ENCODE measurements at regions not wholly inside any gene's neighbourhood (a gene's known extent, or its start where the extent isn't known, plus 50 kb on each side); places are given as distances from the start of the nearest gene placed in this dataset.
"Not testable (repeated sequence)": the region's sequence is repeated elsewhere in the genome, so short reads cannot be mapped to it uniquely, and the experiment has no call there.

DNA sequence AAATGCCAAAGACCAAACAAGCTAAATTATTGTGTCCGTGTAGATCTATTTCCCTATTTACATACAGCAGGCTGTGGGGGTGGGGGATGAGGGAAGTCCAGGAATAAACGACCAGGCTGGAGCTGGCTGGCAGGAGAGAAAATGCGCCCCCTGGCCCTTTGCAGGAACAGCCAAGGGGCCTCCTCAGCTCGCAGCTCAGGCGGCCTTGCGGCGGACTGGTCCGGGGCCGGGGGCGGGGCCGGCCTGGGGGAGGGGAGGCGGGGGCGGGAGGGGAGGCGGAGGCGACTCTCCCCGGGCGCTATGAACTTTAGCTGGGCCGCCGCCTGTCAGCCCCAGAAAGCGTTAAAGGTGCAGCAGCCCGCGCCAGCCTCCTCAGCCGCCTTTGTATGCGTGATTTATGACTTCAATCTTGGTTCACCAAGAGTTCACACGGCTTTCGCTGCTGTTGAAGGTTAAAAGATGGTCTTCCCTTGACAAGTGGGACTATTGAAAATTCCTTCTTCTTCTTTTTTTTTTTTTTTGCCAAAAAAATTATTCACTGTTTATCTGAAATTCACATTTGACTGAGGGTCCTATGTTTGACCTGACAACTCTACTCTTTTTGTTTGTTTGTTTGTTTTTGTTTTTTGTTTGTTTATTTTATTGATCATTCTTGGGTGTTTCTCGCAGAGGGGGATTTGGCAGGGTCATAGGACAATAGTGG, 967.0 kb upstream of the DEFB115 start:
- H3K36me3 ChIP-seq (ENCODE audit: control insufficient read depth in 2 of 2, insufficient read depth in 2 of 2, low read length in 1 of 2); H3K4me1 ChIP-seq (ENCODE audit: control insufficient read depth in 2 of 2, insufficient read depth in 2 of 2, low read length in 2 of 2); H3K9me3 ChIP-seq (ENCODE audit: control insufficient read depth in 2 of 2, insufficient read depth in 1 of 2, low read length in 1 of 2); DNase-seq (ENCODE audit: low read depth in 6 of 9, low spot score in 9 of 9); H3K27me3 ChIP-seq (ENCODE audit: control insufficient read depth in 2 of 2, insufficient read depth in 1 of 2, low read length in 1 of 2): not testable (repeated sequence)
- Histone ChIP-seq H3K27ac (ENCODE audit: low read depth in 1 of 2, low read length in 1 of 2) (peak overlapping the region in 1 of 2 donors; percentile 74), H3K4me3 (ENCODE audit: low read length in 2 of 2) (peak overlapping the region in 1 of 2 donors; percentile 45)
- WGBS = 6% methylated on average over 27 of the region's 27 CpGs

DNA sequence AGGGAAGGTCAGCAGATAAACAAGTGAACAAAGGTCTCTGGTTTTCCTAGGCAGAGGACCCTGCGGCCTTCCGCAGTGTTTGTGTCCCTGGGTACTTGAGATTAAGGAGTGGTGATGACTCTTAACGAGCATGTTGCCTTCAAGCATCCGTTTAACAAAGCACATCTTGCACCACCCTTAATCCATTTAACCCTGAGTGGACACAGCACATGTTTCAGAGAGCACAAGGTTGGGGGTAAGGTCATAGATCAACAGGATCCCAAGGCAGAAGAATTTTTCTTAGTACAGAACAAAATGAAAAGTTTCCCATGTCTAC, 966.4 kb upstream of the DEFB115 start:
- H3K4me3 ChIP-seq (ENCODE audit: low read length in 2 of 2); DNase-seq (ENCODE audit: low read depth in 6 of 9, low spot score in 9 of 9); H3K27me3 ChIP-seq (ENCODE audit: control insufficient read depth in 2 of 2, insufficient read depth in 1 of 2, low read length in 1 of 2); H3K4me1 ChIP-seq (ENCODE audit: control insufficient read depth in 2 of 2, insufficient read depth in 2 of 2, low read length in 2 of 2); H3K9me3 ChIP-seq (ENCODE audit: control insufficient read depth in 2 of 2, insufficient read depth in 1 of 2, low read length in 1 of 2); H3K27ac ChIP-seq (ENCODE audit: low read depth in 1 of 2, low read length in 1 of 2); H3K36me3 ChIP-seq (ENCODE audit: control insufficient read depth in 2 of 2, insufficient read depth in 2 of 2, low read length in 1 of 2): not testable (repeated sequence)
- 68% methylated on average over 3 of the region's 4 CpGs for WGBS

DNA sequence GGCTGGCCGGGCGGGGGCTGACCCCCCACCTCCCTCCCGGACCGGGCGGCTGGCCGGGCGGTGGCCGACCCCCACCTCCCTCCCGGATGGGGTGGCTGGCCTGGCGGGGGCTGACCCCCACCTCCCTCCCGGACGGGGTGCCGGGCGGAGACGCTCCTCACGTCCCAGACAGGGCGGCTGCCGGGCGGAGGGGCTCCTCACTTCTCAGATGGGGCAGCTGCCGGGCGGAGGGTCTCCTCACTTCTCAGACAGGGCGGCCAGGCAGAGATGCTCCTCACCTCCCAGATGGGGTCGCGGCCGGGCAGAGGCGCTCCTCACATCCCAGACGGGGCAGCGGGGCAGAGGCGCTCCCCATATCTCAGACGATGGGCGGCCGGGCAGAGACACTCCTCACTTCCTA, 965.8 kb upstream of the DEFB115 start:
- not testable (repeated sequence) for H3K27ac ChIP-seq (ENCODE audit: low read depth in 1 of 2, low read length in 1 of 2); H3K36me3 ChIP-seq (ENCODE audit: control insufficient read depth in 2 of 2, insufficient read depth in 2 of 2, low read length in 1 of 2); H3K4me1 ChIP-seq (ENCODE audit: control insufficient read depth in 2 of 2, insufficient read depth in 2 of 2, low read length in 2 of 2); H3K4me3 ChIP-seq (ENCODE audit: low read length in 2 of 2); H3K9me3 ChIP-seq (ENCODE audit: control insufficient read depth in 2 of 2, insufficient read depth in 1 of 2, low read length in 1 of 2); DNase-seq (ENCODE audit: low read depth in 6 of 9, low spot score in 9 of 9); H3K27me3 ChIP-seq (ENCODE audit: control insufficient read depth in 2 of 2, insufficient read depth in 1 of 2, low read length in 1 of 2)
- 99% methylated on average over 32 of the region's 32 CpGs for WGBS

DNA sequence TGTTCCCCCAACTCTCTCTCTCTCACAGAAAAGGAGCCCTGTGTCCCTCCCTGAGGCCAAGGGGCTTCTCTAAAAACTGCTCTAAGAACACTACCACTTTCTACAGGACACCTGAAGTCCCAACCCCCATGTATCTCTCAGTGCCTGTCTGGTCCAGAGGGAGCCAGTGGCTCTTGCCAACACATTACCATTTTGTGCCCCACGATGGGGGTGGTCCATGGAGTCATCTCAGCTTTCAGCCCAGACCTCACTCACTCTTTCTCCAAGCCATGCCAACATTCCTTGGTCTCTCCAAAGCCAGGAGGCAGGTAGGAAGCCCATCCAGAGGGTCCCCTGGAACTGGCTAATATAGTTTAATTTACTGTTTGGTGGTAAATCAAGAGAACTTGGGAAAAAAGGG, 962.1 kb upstream of the DEFB115 start:
- H3K36me3 ChIP-seq (ENCODE audit: control insufficient read depth in 2 of 2, insufficient read depth in 2 of 2, low read length in 1 of 2); DNase-seq (ENCODE audit: low read depth in 6 of 9, low spot score in 9 of 9); H3K4me3 ChIP-seq (ENCODE audit: low read length in 2 of 2); H3K4me1 ChIP-seq (ENCODE audit: control insufficient read depth in 2 of 2, insufficient read depth in 2 of 2, low read length in 2 of 2); H3K27me3 ChIP-seq (ENCODE audit: control insufficient read depth in 2 of 2, insufficient read depth in 1 of 2, low read length in 1 of 2); H3K9me3 ChIP-seq (ENCODE audit: control insufficient read depth in 2 of 2, insufficient read depth in 1 of 2, low read length in 1 of 2); H3K27ac ChIP-seq (ENCODE audit: low read depth in 1 of 2, low read length in 1 of 2): not testable (repeated sequence)
- WGBS = 76% methylated on average over 1 of the region's 1 CpG

DNA sequence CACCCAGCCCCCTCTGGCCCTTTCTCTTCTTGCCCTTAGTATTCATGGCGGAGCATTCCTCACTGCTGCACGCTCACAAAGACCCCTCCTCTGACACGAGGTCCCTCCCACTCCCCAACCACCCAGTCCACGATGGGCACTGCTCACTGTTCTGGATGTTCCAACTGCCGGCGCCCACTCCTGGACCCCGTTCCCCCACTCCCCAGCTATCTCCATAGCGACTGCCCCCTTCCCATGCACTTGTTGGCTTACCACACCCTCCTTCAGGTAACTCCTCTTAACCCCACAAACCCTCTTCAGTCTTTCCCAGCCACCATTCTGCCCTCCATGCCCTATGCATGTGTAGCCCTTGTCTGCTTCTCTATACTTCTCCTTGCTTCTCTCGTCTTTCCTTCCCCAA, 961.5 kb upstream of the DEFB115 start:
- not testable (repeated sequence) for H3K36me3 ChIP-seq (ENCODE audit: control insufficient read depth in 2 of 2, insufficient read depth in 2 of 2, low read length in 1 of 2); H3K27ac ChIP-seq (ENCODE audit: low read depth in 1 of 2, low read length in 1 of 2); DNase-seq (ENCODE audit: low read depth in 6 of 9, low spot score in 9 of 9); H3K27me3 ChIP-seq (ENCODE audit: control insufficient read depth in 2 of 2, insufficient read depth in 1 of 2, low read length in 1 of 2); H3K4me3 ChIP-seq (ENCODE audit: low read length in 2 of 2); H3K4me1 ChIP-seq (ENCODE audit: control insufficient read depth in 2 of 2, insufficient read depth in 2 of 2, low read length in 2 of 2); H3K9me3 ChIP-seq (ENCODE audit: control insufficient read depth in 2 of 2, insufficient read depth in 1 of 2, low read length in 1 of 2)
- WGBS = 95% methylated on average over 6 of the region's 9 CpGs

DNA sequence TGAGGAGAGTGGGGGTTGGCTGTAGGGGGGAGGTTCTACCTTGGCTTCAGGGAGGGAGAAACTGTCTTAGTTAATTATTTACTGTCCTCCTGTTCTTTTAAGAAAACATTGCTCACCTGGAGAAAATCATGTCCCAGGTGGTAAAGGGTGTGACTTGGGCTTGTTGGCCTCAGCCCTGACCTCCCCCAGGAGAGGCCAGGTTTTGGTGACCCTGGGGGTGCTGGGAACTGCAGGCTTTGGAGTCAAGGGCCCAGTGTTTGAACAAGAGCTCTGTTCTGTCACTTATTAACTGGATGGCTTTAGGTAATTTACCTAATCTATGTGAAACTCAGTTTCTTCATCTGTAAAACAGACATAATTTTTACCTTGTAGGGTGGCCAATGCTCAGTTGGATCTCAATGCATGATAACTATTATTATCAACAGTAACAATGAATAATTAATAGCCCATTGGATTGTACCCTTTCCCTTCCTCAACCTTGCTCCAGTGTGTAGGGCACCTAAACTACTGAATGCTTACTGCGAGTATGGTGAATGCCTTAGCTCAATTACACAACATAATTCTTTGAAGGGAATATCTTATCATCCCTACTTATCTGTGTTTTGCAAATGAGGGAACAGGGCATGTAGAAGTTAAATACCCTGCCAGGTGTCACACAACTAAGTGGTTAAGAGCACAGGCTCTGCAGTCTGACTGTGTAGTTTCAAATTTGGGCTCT, 959.4 kb upstream of the DEFB115 start:
- DNase-seq (ENCODE audit: low read depth in 6 of 9, low spot score in 9 of 9); H3K4me3 ChIP-seq (ENCODE audit: low read length in 2 of 2); H3K4me1 ChIP-seq (ENCODE audit: control insufficient read depth in 2 of 2, insufficient read depth in 2 of 2, low read length in 2 of 2); H3K9me3 ChIP-seq (ENCODE audit: control insufficient read depth in 2 of 2, insufficient read depth in 1 of 2, low read length in 1 of 2); H3K27ac ChIP-seq (ENCODE audit: low read depth in 1 of 2, low read length in 1 of 2); H3K27me3 ChIP-seq (ENCODE audit: control insufficient read depth in 2 of 2, insufficient read depth in 1 of 2, low read length in 1 of 2); H3K36me3 ChIP-seq (ENCODE audit: control insufficient read depth in 2 of 2, insufficient read depth in 2 of 2, low read length in 1 of 2): not testable (repeated sequence)
- 80% methylated on average over 1 of the region's 1 CpG for WGBS

DNA sequence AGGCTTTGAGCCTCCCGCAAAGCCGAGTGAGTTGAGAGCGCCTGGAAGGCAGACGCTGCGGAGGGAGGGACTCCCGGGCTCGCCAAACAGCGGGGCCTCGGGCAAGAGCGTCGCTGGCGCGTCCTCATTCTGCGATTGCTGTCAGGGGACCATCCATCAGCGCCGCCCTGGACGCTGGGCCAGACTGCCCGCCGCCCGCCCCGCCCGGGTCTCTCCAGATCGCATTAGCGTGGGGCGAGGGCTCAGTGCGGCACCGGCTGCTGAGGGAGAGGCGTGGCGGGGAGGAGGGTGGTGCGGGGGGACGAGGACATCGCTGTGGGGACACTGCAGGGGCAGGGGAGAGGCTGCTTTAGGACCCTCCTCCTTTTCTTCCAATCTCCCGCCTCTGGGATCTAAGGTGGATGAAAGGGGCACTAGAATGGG, 957.2 kb upstream of the DEFB115 start:
- H3K27me3 ChIP-seq (ENCODE audit: control insufficient read depth in 2 of 2, insufficient read depth in 1 of 2, low read length in 1 of 2); H3K9me3 ChIP-seq (ENCODE audit: control insufficient read depth in 2 of 2, insufficient read depth in 1 of 2, low read length in 1 of 2); H3K36me3 ChIP-seq (ENCODE audit: control insufficient read depth in 2 of 2, insufficient read depth in 2 of 2, low read length in 1 of 2); DNase-seq (ENCODE audit: low read depth in 6 of 9, low spot score in 9 of 9); H3K4me3 ChIP-seq (ENCODE audit: low read length in 2 of 2); H3K4me1 ChIP-seq (ENCODE audit: control insufficient read depth in 2 of 2, insufficient read depth in 2 of 2, low read length in 2 of 2); H3K27ac ChIP-seq (ENCODE audit: low read depth in 1 of 2, low read length in 1 of 2): not testable (repeated sequence)
- 8% methylated on average over 33 of the region's 33 CpGs for WGBS

DNA sequence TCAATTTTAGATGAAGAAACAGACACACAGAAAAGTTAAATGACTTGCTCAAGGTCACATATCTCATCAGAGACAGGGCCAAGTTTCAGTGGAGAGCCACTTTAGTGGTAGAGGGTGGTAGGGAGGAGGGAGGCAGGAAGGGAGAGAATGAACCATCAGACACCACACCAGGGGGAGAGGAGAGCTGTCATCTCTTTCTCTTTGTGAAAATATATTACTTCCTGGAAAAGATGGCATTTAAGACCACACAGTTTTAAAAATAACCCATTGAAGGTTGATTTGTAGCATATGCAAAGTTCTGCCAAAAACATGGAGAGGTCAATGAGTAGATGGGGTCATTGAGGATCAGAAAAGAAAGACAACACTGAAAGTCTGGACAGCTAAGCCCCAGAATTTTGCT, 954.7 kb upstream of the DEFB115 start:
- H3K27ac ChIP-seq (ENCODE audit: low read depth in 1 of 2, low read length in 1 of 2); H3K4me1 ChIP-seq (ENCODE audit: control insufficient read depth in 2 of 2, insufficient read depth in 2 of 2, low read length in 2 of 2); H3K27me3 ChIP-seq (ENCODE audit: control insufficient read depth in 2 of 2, insufficient read depth in 1 of 2, low read length in 1 of 2); H3K9me3 ChIP-seq (ENCODE audit: control insufficient read depth in 2 of 2, insufficient read depth in 1 of 2, low read length in 1 of 2); H3K4me3 ChIP-seq (ENCODE audit: low read length in 2 of 2); DNase-seq (ENCODE audit: low read depth in 6 of 9, low spot score in 9 of 9); H3K36me3 ChIP-seq (ENCODE audit: control insufficient read depth in 2 of 2, insufficient read depth in 2 of 2, low read length in 1 of 2): not testable (repeated sequence)

DNA sequence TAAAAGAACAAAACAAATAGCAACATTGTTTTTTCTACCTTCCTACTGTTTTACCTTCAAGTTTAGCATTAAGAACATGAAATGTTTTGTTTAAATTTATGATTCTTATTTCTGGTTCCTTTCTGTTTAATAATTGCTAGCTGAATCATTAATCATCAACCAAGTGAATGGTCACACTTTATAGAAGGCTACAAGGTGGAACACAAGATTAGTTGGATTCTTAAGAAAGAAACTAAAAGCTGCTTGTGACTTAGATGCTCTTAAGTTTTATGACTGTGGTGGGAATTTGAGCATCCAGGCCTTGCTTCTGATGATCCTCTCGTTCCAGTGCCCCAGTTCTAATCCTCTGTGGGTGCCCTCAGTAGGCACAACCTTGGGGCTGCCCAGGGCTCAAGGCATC, 947.5 kb upstream of the DEFB115 start:
- not testable (repeated sequence) for H3K36me3 ChIP-seq (ENCODE audit: control insufficient read depth in 2 of 2, insufficient read depth in 2 of 2, low read length in 1 of 2); H3K4me3 ChIP-seq (ENCODE audit: low read length in 2 of 2); H3K27me3 ChIP-seq (ENCODE audit: control insufficient read depth in 2 of 2, insufficient read depth in 1 of 2, low read length in 1 of 2); DNase-seq (ENCODE audit: low read depth in 6 of 9, low spot score in 9 of 9); H3K9me3 ChIP-seq (ENCODE audit: control insufficient read depth in 2 of 2, insufficient read depth in 1 of 2, low read length in 1 of 2); H3K27ac ChIP-seq (ENCODE audit: low read depth in 1 of 2, low read length in 1 of 2); H3K4me1 ChIP-seq (ENCODE audit: control insufficient read depth in 2 of 2, insufficient read depth in 2 of 2, low read length in 2 of 2)
- WGBS = 63% methylated on average over 1 of the region's 1 CpG
